SH-SY5Y (cell line): ENCODE measurements at regions not wholly inside any gene's neighbourhood (a gene's known extent, or its start where the extent isn't known, plus 50 kb on each side); places are given as distances from the start of the nearest gene placed in this dataset.

Source experiments
- GATA2 ChIP-seq: IDR thresholded peaks from 2 replicates; pipeline ENCODE4 v1.6.1; 2011; ENCODE audit warnings: mild to moderate bottlenecking, low read depth, low read length
- GATA3 ChIP-seq: IDR thresholded peaks from 2 replicates; pipeline ENCODE4 v1.6.1; 2011; ENCODE audit warnings: low read depth, mild to moderate bottlenecking, low read length, moderate library complexity

DNA sequence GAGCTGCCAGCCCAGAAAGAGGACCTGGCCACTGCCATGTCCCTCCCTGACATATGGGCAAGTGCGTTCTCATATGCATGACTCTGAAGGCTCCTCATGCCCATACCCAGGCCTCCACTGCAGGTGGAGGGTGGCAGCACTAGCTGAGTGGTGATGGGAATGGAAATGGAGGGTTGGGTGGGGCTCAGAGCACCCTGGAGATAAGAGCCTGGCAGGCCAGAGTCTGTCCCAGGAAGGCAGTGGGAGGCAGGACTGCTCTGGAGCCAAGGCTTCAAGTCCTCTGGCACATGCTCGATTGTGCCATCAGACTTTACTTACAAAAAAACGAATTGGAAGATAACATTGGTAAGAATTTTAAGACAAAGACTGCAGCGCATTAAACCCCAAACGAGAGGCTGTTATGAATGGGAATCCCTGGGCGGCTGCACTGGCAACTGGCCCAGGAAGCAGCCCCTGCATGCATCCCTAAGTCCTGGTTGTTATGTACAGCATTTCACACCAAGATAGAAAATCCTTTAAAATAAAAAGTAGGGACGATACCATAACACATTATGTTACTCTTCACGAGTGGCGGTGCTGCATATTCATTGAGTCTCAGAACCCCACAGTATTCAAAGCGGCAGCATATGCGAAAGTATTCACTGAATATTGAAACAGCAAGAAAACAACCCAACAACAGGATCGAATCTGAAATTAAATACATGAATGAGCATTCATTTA, 81.7 kb upstream of the FAM98A start:
- TF ChIP-seq GATA3 (no peak), GATA2 (no peak)
